Neural crest cell (in vitro differentiated cells): ENCODE measurements at regions not wholly inside any gene's neighbourhood (a gene's known extent, or its start where the extent isn't known, plus 50 kb on each side); places are given as distances from the start of the nearest gene placed in this dataset.

Experiments used
- DNase-seq: peaks from one replicate; pipeline ENCODE4 v3.0.0; 2021; ENCODE audit warnings: low read depth, mixed read lengths, low spot score
- H3K27ac Mint-ChIP-seq: one replicate; pipeline ENCODE4 v1.8.0; 2021; ENCODE audit warnings: mild to moderate bottlenecking, mixed read lengths; ENCODE audit not compliant: unreplicated experiment
- H3K27me3 Mint-ChIP-seq: 2 replicates; pipeline ENCODE4 v1.8.0; 2021; ENCODE audit warnings: low read depth, mild to moderate bottlenecking, mixed read lengths
- H3K36me3 Mint-ChIP-seq: 2 replicates; pipeline ENCODE4 v1.8.0; 2021; ENCODE audit warnings: low read depth, mild to moderate bottlenecking, mixed read lengths
- H3K4me1 Mint-ChIP-seq: 2 replicates; pipeline ENCODE4 v1.8.0; 2021; ENCODE audit warnings: mixed read lengths
- H3K4me3 Mint-ChIP-seq: one replicate; pipeline ENCODE4 v1.8.0; 2021; ENCODE audit warnings: mild to moderate bottlenecking, mixed read lengths
- H3K9me3 Mint-ChIP-seq: 2 replicates; pipeline ENCODE4 v1.8.0; 2021; ENCODE audit warnings: mixed read lengths
- TF ChIP-seq, protein P1 (sequence below): fragments of 200-600 bp; sonication (generic); conservative IDR thresholded peaks from 2 replicates; pipeline ENCODE4 v1.5.0; 2021; ENCODE audit warnings: antibody characterized with exemption, mild to moderate bottlenecking

DNA sequence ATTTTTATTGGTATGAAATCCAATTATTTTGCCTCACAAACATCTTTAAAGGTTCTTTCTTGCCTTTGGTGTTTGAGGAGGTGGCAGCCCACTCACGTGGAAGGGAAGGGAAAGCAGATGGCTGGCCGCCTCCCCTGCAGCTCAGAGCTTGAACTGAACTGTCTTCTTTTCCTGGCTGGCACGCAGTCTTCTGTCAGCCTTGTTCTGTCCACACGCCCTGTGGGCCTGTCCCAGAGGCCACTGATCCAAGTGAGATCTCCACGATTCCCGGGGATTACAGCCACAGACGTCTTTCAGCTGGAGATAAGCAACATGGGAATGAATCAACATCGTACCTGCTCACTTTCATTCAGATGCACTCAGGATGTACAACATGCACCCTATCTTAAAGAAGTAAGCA lies 73.3 kb downstream of the TMEM18 start:
- TF ChIP-seq, protein P1, sequence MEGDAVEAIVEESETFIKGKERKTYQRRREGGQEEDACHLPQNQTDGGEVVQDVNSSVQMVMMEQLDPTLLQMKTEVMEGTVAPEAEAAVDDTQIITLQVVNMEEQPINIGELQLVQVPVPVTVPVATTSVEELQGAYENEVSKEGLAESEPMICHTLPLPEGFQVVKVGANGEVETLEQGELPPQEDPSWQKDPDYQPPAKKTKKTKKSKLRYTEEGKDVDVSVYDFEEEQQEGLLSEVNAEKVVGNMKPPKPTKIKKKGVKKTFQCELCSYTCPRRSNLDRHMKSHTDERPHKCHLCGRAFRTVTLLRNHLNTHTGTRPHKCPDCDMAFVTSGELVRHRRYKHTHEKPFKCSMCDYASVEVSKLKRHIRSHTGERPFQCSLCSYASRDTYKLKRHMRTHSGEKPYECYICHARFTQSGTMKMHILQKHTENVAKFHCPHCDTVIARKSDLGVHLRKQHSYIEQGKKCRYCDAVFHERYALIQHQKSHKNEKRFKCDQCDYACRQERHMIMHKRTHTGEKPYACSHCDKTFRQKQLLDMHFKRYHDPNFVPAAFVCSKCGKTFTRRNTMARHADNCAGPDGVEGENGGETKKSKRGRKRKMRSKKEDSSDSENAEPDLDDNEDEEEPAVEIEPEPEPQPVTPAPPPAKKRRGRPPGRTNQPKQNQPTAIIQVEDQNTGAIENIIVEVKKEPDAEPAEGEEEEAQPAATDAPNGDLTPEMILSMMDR: no peak
- Mint-ChIP-seq H3K9me3 (no peaks in the 10 kb centered on the region), H3K4me1 (no peaks in the 10 kb centered on the region), H3K36me3 (no peaks in the 10 kb centered on the region), H3K27ac (no peak overlapping the region), H3K4me3 (no peak overlapping the region), H3K27me3 (no peaks in the 10 kb centered on the region)
- no peak for DNase-seq

DNA sequence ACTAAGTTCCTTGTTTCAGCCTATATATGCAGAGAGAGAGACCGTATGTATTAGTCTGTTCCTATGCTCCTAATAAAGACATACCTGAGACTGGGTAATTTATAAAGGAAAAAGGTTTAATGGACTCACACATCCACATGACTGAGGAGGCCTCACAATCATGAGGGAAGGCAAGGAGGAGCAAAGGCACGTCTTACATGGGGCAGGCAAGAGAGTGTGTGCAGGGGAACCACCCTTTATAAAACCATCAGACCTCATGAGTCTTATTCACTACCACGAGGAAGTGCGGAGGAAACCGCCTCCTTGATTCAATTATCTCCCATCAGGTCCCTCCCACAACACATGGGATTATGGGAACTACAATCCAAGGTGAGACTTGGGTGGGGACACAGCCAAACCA lies 73.8 kb downstream of the TMEM18 start:
- TF ChIP-seq, protein P1: no peak
- H3K27me3 Mint-ChIP-seq: no peaks in the 10 kb centered on the region
- H3K4me3 Mint-ChIP-seq: no peak overlapping the region
- H3K27ac Mint-ChIP-seq: no peak overlapping the region
- no peaks in the 10 kb centered on the region for H3K4me1 Mint-ChIP-seq
- no peaks in the 10 kb centered on the region for H3K36me3 Mint-ChIP-seq
- no peaks in the 10 kb centered on the region for H3K9me3 Mint-ChIP-seq
- no peak for DNase-seq

DNA sequence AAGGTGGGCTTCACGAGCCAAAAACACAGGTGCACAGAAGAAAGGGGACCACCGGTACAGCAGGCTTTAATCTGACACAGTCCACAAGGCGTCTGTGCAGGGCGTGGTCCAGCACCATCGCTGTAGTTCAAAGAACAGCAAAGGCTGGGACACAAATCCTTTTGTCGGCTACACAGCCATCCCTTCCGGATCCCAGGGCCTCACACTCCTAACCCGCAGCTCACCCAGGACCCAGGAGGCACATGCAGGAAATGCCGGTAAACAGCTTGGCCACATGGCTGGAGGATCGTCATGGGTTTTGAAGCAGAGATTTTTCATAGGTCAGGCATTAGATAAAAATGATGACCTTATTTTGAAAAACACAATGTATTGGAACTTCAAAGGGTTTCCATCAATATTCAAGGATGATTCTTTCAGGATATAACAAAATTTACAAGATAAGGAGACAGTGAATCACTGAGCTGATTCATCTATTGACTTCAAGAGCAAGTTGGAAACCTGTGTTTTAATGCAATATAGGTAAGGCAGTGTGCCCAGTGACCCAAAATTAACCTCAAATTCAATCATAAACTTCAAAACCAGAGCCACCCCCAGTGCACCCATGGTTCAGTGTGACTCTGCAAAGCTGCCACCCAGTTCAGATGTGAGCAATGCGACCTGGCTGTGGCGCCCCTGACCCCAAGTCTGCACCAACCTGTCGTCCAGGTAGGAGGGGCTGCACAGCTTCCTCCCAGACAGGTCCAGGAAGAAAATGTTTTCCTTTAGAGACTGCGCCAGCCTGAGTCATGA lies 74.4 kb downstream of the TMEM18 start:
- DNase-seq: no peak
- Mint-ChIP-seq H3K27ac (no peak overlapping the region), H3K4me3 (no peak overlapping the region), H3K4me1 (no peaks in the 10 kb centered on the region), H3K36me3 (no peaks in the 10 kb centered on the region), H3K9me3 (no peaks in the 10 kb centered on the region), H3K27me3 (no peaks in the 10 kb centered on the region)
- TF ChIP-seq, protein P1: no peak

DNA sequence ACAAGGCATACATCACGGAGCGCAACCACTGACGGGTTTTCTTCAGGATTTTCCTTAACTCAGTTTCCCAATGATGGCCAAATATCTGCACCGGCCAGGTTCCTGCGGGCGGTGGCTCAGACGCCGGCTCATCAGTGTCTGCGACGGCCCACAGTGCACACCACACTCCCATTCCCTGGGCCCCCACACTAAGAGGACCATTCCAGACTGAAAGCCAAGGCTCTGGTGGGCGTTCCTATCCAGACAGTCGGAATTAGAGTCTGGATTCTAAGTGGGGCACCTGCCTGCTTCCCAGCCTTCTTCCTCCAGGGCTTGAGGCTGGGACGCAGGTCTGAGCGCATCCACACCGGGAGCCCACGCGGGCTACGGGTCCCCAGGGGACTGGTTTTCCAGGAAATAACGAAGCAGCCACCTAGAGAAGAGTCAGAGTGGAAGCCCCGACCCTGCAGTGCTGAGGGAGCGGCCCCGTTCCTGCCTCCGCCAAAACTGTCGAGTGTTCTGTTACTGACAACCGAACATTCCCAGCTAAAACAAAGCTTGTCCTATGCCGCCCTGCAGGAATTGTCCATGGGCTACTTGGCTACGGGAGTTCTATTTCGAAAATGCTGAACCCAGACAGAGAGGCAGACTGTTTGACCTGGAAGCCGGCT lies 75.3 kb downstream of the TMEM18 start:
- H3K27ac Mint-ChIP-seq: no peak overlapping the region
- no peaks in the 10 kb centered on the region for H3K36me3 Mint-ChIP-seq
- TF ChIP-seq, protein P1: no peak
- H3K4me1 Mint-ChIP-seq: peaks cover 4% of the 10 kb centered on the region
- H3K9me3 Mint-ChIP-seq: no peaks in the 10 kb centered on the region
- DNase-seq: no peak
- H3K27me3 Mint-ChIP-seq: no peaks in the 10 kb centered on the region
- H3K4me3 Mint-ChIP-seq: no peak overlapping the region

DNA sequence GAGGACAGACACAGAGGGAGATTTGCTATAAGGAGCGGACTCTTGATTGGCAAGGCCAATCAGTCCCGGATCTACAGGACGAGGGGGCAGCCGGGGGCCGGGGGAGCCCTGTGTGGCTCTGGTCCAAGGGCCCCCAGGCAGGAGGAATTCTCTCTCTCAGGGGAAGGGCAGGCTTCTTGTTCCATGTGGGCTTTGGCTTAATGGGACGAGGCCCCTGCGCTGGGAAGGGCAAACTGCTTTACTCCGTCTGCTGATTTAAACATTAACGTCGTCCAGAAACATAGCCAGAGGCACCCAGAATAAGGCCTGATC lies 75.9 kb downstream of the TMEM18 start:
- Mint-ChIP-seq H3K27me3 (no peaks in the 10 kb centered on the region), H3K4me3 (no peak overlapping the region), H3K27ac (no peak overlapping the region), H3K4me1 (peaks cover 9% of the 10 kb centered on the region), H3K36me3 (no peaks in the 10 kb centered on the region), H3K9me3 (no peaks in the 10 kb centered on the region)
- TF ChIP-seq, protein P1: no peak
- no peak for DNase-seq
